ENCODE measurements at regions not wholly inside any gene's neighbourhood (a gene's known extent, or its start where the extent isn't known, plus 50 kb on each side); places are given as distances from the start of the nearest gene placed in this dataset.
A peak's percentile ranks its signal among the peaks of the same experiment; 100 is the strongest.

DNA sequence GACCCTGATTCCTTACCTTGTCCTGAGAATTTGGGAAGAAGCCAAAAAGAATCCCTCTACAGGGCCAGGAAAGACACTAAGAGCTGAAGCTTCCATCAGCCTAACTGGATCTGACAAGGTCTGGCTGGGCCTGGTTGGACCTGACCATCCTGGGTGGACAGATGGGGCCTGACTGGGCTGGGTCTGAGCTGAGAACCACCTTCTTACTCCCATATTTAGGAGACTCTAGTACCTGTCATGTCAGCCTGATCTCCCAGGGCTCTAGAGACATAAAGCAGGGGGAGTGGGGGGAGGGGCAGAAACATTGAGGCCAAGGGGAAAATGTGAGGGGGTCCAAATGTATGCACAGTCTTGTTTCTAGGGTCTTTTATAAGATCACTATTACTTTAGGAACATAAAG, 129.9 kb downstream of the BUD13 start:
- DNase-seq (ENCODE audit: low read depth in 2 of 2): no peak

DNA sequence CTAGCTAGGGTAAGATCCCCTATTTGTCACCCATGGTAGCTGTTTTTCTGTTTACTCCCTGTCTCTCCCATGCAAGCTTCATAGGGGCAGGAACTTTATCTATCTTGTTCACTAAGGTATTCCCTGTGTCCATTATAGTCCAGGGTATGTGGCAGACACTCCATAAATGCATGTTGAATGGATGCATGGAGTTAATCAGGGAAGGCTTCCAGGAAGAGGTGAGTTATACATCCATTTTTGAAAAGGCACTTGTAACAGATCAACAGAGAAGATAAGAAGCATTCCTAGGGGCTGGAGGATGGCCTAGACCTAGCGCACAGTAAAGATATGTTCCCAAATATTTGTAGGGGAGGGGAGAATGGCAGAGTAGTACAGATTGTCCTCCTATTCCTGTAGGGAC, 130.3 kb downstream of the BUD13 start:
- no peak for DNase-seq (ENCODE audit: low read depth in 2 of 2)

DNA sequence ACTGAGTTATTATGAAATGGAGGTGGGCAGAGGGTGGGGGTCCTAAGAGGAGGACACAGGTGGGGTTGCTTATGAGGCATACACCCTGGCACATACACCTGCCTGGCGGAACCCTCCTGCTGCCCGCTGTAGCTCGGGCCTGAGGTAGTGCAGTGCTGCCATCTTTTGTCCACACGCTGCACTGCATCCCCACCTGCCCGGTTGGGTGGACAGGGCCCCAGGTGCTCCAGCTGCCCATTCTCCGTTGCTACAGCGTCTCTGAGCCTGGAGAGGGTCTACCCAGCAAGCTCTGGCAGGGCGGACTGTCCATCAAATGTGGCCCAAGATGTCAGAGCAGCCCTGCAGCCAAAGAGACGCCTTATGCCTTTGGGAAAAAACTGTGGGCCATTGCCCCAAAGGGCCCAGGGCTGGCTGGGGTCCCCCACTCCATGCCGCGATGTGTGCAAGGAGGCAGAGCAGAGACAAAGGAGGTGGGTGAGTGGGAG, 131.2 kb downstream of the BUD13 start:
- peak in 1 of 2 donors; percentile 16 for DNase-seq (ENCODE audit: low read depth in 2 of 2)

GRCh38 chr11:116640641-116641402, 132.0 kb downstream of the BUD13 start:
- DNase-seq (ENCODE audit: low read depth in 2 of 2): no peak

DNA sequence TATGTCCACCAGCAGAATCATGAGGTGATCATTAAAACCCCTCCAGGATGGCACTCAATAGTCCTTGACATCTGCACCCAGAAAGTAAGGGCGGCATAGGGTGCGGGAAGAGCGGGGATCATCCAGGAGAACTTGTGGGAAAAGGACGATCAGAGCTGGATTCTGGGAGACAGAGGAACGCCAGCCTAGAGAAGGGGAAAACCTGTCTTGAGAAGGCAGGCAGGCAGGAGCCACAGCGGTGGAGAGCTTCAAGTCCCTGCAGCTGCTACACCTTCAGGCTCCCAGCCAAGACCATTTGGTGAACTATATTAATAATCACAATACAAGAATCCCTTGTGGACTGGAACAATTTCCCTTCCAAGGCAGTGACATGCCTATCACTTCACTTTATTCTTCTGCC, 134.3 kb downstream of the BUD13 start:
- DNase-seq (ENCODE audit: low read depth in 2 of 2): no peak

DNA sequence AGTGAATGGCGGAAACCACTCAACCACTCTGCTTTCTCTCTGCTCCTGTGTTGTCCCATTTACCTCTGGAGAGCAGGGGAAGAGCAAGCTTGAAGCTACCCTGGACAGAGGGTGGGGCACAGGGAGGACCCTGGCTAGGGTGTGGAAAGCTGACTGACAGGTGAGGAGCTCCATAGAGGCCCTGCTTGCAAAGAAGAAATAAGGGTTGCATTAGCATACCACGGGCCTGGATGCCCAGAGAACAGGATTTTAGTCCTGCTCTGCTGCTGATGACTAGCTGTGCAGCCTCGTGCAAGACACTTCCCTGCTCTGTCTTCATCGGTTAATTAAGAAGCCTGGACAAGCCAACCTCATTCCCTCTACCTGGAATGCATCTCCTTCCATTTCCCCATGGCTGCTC, 135.0 kb downstream of the BUD13 start:
- DNase-seq (ENCODE audit: low read depth in 2 of 2): no peak

- DNase-seq (ENCODE audit: low read depth in 2 of 2): no peak
Measured at GRCh38 chr11:116636341-116636929, 136.4 kb downstream of the BUD13 start.

DNA sequence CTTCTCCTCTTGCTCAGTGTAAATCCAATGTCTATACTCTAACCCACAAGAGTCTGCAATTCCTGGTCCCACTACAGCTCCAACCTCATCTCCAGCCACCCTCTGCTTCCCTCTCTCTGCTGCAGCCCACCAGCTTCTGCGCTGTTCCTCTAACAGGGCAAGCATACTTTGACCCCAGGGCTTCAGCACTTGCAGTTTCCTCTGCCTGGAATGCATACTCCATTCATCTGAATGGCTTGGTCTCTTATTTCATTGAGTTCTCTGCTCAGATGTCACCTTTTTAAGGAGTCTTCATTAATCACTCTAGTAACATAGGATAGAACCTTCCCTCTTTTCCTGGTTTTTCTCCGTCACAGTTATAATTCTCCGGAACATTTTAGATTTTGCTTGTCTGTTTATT, 141.6 kb downstream of the BUD13 start:
- DNase-seq (ENCODE audit: low read depth in 2 of 2): no peak

DNA sequence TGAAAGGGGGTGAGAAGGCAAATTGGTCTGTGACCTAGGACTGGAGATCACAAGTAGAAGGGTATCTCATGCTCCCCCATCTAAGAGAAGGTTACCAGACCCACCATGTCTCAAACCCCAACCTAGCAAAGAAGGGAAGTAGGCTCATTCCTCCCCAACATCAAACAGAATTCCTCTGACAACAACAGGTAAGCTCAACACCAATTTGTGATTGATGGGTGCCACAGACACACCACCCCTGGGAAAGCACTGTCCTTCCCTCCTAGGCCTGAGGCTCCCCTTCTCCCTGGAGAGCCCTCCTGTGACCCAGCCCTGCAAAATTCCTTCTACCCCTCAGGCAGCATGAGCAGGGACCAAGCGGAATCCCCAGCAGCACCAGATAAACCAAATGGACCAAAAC, 154.3 kb downstream of the BUD13 start:
- DNase-seq (ENCODE audit: low read depth in 2 of 2): no peak

DNA sequence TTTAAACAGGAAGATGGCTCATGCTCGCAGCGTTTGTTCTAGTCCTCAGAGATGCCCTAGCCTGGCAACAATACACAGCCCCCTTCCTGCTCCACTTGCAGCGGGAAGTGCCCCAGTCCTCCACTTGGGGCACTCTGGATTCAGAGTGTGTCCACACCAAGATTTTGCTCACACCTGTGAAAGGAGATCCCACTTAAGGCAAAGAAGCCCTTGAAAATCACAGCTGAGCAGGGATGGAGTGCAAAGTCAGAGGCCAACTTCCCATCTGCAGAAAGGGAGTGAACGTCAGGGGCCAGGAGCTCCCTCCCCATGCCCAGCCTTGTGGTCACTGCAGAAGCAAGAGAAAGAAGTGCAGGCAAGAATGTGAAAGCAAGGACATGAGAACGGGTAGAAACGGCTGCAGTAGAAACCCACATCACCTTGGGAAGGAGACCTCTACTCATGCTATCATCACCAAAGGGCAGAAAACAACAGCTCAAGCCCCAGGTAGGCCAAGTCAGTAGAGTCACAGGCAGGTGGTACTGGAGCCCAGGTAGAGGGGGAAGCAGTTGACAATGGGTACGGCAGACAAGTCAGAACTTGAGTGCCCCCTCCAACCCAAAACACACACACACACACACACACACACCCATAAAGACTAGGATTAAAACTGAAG, 157.4 kb downstream of the BUD13 start:
- DNase-seq (ENCODE audit: low read depth in 2 of 2): no peak

GRCh38 chr11:116614306-116615210, 158.2 kb downstream of the BUD13 start:
- no peak for DNase-seq (ENCODE audit: low read depth in 2 of 2)

DNA sequence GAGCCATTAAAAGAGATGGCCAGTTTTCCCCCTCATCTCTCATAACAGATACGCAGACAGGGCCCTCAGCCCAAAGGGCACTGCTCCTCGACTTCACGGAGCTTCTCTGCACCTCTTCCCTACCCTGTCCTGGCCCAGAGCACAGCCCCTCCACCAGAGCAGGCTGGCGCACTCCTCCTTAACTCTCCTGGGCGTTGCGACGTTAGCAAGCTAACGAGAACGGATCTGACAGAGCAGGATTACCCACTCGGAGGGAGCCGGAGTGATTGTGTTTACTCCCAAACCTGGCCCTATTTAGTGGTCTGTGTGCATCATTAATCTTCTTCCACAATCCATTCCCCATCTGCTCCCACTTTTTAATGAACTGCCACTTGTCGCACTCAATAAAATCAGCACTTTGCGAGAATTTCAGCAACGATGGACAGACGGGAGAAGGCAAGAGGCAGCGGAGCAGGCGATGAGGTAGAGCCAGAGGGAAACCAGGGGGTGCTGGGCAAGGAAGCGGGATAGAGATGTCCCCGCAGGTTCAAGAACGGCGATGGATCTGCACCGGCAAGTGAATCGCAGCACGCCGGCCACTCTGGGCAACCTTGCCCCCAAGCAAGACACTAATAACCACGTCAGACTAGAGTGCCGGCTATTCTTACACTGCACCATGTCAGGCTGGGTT, 159.4 kb downstream of the BUD13 start:
- no peak for DNase-seq (ENCODE audit: low read depth in 2 of 2)

DNA sequence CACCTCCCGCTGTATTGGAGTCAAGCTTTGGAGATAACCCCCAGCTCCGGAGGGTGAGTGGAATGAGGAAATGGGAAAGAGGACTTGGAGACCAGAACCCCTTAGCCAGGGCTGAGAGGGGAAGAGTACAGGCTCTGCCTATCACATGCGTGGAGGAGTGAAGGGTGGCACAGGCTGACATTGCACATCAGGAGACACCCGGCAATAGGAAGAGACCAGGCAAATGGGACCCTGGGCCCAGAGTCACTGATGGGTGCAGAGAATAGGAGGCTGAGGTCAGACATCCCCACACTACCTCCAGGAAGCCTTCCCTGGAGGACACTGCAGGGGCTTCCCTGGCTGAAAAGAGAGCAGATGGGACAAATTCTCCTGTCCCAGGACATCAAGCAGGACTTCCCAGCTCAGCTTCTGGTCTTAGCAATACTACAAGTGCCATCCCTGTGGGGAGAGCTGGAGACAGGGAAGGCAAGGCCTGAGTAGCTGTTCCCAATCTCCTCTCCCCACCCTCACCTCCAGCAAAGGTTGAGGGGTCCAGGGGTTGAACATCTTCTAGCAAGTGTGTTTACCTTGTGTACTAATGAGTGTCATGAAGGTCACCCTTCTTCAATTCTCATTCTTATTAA, 160.7 kb downstream of the BUD13 start:
- DNase-seq (ENCODE audit: low read depth in 2 of 2): no peak

DNA sequence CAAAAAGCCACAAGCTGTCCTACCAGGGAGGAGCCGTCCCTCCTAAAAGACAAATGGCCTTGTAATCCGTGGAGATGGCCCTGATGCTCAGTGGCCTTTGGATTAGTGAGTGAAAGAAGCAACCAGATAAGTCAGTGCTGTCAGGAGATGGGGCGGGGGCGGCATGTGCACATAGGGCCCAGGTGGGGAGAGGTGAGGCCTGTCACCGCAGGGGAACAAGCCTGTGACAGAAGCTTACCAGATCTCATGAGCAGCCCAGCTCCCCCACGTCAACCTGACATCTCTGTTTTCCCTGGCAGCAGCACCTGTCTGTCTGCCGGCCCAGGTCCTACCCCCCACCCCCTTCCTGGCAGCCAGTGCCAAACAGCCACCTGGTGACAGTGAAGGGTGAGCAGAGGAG, 162.6 kb downstream of the BUD13 start:
- no peak for DNase-seq (ENCODE audit: low read depth in 2 of 2)

DNA sequence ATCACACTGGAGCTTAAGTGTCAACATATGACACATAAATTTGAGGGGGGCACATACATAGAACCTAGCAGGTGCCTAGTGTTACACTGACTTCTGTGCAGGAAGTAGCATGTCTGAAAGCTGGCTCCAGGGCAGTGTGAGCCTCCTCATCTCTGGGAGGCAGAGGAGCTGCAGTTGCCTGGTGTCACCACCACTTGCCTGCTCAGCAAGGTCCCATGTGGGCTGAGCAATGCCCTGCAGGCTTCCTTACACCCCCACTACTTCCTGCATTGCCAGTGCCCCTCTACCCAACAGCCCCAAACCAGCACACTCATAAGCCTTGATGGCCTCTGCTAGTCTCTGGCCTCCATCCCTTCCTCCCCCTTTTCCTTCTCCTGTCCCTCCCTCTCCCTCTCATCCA, 165.8 kb downstream of the BUD13 start:
- DNase-seq (ENCODE audit: low read depth in 2 of 2): no peak

DNA sequence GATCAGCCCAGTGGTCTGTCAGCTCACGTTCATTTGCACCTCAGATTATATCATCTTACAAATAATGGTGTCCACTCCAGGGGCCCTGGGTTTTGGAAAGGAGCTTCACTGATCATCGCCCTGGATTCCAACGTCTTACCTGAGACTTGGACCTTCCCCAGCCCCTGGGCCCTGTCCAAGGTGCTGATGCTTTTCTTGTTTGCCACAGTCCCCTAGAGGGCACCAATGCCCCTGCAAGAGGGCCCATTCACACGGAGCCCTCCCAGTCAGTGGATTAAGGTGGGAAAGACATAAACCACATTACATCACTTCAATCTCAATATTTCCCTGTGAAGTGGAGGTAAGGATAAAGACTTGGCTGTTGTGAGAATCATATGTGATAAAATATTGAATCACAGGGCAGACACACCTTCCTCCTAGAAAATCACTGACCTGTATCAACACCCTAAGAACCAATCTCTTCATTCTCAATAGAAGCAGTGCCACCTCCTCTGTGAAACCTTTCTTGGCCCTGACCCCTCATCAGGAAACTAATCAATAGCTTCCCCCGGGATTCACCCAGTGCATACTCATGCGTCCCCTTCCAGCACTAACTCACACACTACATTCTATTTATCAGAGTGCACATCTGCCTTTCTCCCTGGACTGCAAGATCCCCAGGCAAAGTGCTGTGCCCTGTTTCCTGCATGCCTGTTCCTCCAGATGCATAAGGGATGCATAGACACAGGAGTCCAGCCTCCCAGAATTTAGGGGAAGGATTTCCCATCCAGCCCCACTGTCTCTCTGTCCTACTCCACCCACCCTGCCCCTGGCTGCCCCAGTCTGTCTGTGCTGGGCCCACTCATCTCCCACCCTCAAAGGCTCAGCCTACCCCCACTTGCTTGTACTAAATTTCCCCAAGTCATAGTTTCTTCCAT, 167.0 kb downstream of the BUD13 start:
- DNase-seq (ENCODE audit: low read depth in 2 of 2): peak in 1 of 2 donors; percentile 10

DNA sequence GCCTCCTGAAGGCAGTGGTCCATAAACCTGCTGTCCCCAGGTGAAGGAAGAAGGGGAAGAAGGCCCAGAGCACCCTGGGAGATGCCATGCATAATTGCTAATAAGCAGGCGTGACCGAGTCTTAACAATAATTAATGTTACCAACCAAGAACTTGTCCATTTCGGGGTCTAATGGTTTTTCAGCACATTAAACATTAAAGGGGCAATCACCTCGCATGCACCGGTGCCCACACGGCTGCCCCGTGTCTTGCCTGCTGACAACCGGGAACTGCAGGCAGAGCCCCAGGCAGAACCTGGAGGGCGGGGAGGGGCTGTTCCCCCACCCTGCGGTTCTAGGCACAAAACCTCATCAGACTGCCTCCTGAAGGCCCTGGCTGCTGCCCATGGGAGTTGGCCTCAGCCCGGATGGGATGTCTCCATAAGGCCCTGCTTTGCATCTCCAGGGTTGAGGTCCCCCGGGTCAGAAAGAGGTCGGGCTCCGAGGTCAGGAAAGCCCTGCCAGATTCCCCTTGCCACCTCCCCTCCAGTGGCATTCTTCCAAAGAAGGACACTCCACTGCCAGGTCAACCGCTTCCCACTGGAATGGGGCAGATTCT, 169.0 kb downstream of the BUD13 start:
- DNase-seq (ENCODE audit: low read depth in 2 of 2): no peak

DNA sequence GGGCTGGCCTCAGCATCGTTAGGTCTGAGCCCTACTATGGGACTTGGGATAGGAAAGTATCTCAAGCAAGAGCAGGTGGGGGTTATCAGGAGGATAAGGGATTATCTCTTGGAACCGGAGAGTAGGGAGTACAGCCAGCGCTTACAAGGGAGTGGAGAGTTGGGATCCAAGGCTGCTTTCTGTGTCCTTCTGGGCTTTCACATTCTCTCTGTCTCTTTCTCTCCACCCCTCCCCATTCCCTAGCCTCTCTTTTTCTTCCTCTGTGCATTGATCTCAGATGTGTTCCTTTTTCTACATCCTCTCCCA, 170.2 kb downstream of the BUD13 start:
- DNase-seq (ENCODE audit: low read depth in 2 of 2): no peak

GRCh38 chr11:116601814-116602636, 170.8 kb downstream of the BUD13 start:
- DNase-seq (ENCODE audit: low read depth in 2 of 2): no peak

All from activated CD4-positive, alpha-beta T cell treated with anti-CD3 and anti-CD28 coated beads for 24 hours (primary cell).